ENCODE measurements at regions not wholly inside any gene's neighbourhood (a gene's known extent, or its start where the extent isn't known, plus 50 kb on each side); places are given as distances from the start of the nearest gene placed in this dataset.

DNA sequence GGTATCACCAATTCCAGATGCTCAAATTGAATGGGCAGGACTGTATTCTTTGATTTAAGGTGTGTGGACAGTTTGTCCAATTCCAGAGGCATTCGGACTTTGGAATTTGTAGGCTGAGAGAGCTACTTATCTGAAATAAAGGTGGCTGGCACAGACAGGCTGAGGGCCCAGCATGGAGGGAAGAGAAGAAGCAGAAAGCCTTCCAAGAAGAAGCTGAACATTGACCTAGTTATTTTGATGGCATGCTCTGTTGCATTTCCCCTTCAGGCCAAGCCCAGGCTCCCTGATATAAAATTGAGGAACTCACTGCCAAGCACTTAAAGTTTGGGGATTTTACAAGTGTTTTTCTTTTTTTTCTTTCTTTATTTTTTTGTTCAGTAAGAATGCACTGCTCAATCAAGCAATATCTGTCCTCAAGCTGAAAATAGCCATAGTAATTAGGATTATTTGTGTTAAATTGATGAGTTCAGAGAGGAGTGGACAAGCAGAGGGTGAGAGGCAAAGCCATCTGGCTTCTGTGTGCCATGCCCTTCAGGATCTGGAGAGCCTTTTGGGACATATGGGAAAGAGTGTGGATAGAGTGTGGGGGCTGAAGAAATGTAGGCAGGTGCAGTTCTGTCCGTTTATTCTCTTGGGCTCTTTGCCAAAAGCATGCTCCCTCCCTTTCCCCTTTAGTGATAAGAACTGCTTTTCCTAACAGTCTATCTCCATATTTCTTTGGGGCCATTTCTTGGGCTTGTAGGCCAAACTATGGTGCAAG, 148.9 kb downstream of the OXSM start:
- DNase-seq (ENCODE audit: low read depth), result no peak
- H3K27me3 ChIP-seq (ENCODE audit: control insufficient read depth, insufficient read depth, low read length), result no peaks in the 10 kb centered on the region
- TF ChIP-seq, protein P1, sequence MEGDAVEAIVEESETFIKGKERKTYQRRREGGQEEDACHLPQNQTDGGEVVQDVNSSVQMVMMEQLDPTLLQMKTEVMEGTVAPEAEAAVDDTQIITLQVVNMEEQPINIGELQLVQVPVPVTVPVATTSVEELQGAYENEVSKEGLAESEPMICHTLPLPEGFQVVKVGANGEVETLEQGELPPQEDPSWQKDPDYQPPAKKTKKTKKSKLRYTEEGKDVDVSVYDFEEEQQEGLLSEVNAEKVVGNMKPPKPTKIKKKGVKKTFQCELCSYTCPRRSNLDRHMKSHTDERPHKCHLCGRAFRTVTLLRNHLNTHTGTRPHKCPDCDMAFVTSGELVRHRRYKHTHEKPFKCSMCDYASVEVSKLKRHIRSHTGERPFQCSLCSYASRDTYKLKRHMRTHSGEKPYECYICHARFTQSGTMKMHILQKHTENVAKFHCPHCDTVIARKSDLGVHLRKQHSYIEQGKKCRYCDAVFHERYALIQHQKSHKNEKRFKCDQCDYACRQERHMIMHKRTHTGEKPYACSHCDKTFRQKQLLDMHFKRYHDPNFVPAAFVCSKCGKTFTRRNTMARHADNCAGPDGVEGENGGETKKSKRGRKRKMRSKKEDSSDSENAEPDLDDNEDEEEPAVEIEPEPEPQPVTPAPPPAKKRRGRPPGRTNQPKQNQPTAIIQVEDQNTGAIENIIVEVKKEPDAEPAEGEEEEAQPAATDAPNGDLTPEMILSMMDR (IDR thresholded peaks at IDR 0.05; ENCODE audit: insufficient read depth, low read length, poor library complexity, severe bottlenecking), result no peak
- no peaks in the 10 kb centered on the region for H3K36me3 ChIP-seq (ENCODE audit: control insufficient read depth, insufficient read depth, low read length)
- no peak overlapping the region for H3K4me3 ChIP-seq (ENCODE audit: low read depth, low read length)

DNA sequence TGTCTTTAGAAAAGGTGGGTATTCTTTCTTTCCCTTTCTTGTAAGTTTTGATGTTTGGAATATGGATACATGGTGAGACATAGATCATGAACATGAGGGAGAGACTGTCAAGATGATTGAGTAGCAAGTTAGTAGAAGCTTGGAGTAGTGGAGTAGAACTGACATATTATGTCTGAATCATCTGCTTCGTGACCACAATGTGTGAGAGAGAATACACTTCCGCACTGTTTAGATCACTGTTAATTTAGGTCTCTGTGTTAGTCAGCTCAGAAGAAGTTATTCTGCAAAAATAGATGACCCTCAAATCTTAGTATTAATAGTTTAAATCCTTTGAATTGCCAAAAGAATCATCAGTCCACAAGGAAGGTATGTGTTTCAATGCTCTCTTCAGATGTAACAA, 151.0 kb downstream of the OXSM start:
- Histone ChIP-seq H3K36me3 (ENCODE audit: control insufficient read depth, insufficient read depth, low read length) (no peaks in the 10 kb centered on the region), H3K4me3 (ENCODE audit: low read depth, low read length) (no peak overlapping the region), H3K27me3 (ENCODE audit: control insufficient read depth, insufficient read depth, low read length) (no peaks in the 10 kb centered on the region)
- TF ChIP-seq, protein P1 (IDR thresholded peaks at IDR 0.05; ENCODE audit: insufficient read depth, low read length, poor library complexity, severe bottlenecking), result no peak
- no peak for DNase-seq (ENCODE audit: low read depth)

DNA sequence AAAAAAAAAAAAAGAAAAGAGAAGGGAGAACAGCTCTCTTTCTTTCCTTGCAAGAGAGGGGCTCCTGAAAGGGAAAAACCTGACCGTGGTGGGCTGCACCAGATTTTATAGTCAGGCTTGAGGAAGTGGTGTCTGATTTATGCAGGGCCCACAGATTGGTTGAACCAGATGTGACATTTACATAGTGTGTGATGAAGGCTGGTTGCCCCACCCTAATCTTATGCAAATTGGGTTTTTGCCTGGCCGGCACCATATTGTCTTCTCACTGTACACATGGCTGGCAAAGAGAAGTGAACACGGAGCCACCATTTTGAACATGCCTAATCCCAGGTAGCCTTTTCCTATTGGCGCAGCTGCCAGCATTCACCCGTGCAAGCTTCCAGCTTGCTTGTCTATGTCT, 154.4 kb downstream of the OXSM start:
- no peak for DNase-seq (ENCODE audit: low read depth)
- TF ChIP-seq, protein P1 (IDR thresholded peaks at IDR 0.05; ENCODE audit: insufficient read depth, low read length, poor library complexity, severe bottlenecking), result no peak
- no peak overlapping the region for H3K4me3 ChIP-seq (ENCODE audit: low read depth, low read length)

DNA sequence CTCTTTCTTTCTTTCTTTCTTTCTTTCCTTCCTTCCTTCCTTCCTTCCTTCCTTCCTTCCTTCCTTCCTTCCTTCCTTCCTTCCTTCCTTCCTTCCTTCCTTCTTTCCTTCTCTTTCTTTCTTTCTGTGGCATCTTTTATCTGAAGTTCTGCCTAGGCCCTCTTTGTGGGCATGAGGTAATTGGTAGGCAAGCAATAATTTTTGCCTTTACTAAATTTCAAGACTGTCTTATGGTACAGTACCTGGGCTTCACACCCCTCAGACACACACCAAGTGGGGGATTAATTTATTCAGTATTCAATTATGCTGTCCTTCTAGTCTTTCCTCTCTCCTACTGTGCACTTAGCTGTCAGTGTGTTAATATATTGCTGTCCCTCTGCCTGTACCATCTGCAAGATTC, 155.5 kb downstream of the OXSM start:
- Histone ChIP-seq H3K36me3 (ENCODE audit: control insufficient read depth, insufficient read depth, low read length) (no peaks in the 10 kb centered on the region), H3K27me3 (ENCODE audit: control insufficient read depth, insufficient read depth, low read length) (no peaks in the 10 kb centered on the region), H3K4me3 (ENCODE audit: low read depth, low read length) (no peak overlapping the region)
- TF ChIP-seq, protein P1 (IDR thresholded peaks at IDR 0.05; ENCODE audit: insufficient read depth, low read length, poor library complexity, severe bottlenecking), result no peak
- no peak for DNase-seq (ENCODE audit: low read depth)

More for the DNA sequence above, 154.4 kb downstream of the OXSM start:
- Histone ChIP-seq H3K36me3 (ENCODE audit: control insufficient read depth, insufficient read depth, low read length) (no peaks in the 10 kb centered on the region), H3K27me3 (ENCODE audit: control insufficient read depth, insufficient read depth, low read length) (no peaks in the 10 kb centered on the region)

DNA sequence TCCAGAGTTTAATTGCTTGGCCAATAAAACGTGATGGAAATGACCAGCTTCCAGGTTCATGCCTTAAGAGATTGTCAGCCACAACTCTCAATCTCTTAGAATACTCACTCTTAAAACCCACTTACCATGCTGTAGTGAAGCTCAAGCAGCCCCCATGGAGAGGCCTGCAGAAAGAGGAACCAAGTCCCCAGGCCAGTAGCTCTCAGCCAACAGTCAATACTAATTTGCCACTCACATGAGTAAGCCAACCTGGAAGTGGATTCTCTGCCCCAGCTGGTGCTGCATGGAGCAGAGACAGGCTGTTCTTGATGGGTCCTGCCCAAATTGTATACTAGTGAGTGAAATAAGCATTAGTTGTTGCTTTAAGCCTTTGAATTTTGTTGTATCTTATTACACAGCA, 155.9 kb downstream of the OXSM start:
- no peak overlapping the region for H3K4me3 ChIP-seq (ENCODE audit: low read depth, low read length)
- no peak for DNase-seq (ENCODE audit: low read depth)
- TF ChIP-seq, protein P1 (IDR thresholded peaks at IDR 0.05; ENCODE audit: insufficient read depth, low read length, poor library complexity, severe bottlenecking), result no peak
- no peaks in the 10 kb centered on the region for H3K36me3 ChIP-seq (ENCODE audit: control insufficient read depth, insufficient read depth, low read length)
- H3K27me3 ChIP-seq (ENCODE audit: control insufficient read depth, insufficient read depth, low read length), result no peaks in the 10 kb centered on the region

DNA sequence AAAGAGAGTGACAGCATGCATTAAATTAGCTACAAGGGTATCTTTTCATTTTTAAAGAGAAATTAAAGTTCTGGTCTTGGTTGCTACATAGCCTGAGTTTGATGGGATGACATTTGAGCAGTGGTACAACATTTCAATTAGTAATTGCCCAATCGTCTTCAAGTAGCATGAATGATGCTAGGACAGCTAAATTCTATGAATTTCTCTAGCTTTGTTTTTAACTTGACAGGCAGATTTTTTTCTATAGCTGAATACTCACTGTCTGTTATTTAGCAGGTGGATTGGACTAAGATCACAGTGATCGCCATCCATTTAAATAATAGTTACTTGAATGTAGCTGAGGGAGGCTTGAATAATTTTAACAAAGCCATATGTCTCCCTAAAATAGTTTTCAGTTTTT, 162.2 kb downstream of the OXSM start:
- H3K36me3 ChIP-seq (ENCODE audit: control insufficient read depth, insufficient read depth, low read length), result no peaks in the 10 kb centered on the region
- no peaks in the 10 kb centered on the region for H3K27me3 ChIP-seq (ENCODE audit: control insufficient read depth, insufficient read depth, low read length)
- H3K4me3 ChIP-seq (ENCODE audit: low read depth, low read length), result no peak overlapping the region
- TF ChIP-seq, protein P1 (IDR thresholded peaks at IDR 0.05; ENCODE audit: insufficient read depth, low read length, poor library complexity, severe bottlenecking), result no peak
- DNase-seq (ENCODE audit: low read depth), result no peak
